K562 (cell line): ENCODE measurements at regions not wholly inside any gene's neighbourhood (a gene's known extent, or its start where the extent isn't known, plus 50 kb on each side); places are given as distances from the start of the nearest gene placed in this dataset.

Source experiments
- CEBPZ ChIP-seq: fragments of 150-350 bp; IDR thresholded peaks from 2 replicates; pipeline ENCODE4 v1.6.1; 2014; ENCODE audit warnings: low read depth, mild to moderate bottlenecking, low read length, borderline replicate concordance
- TCFL5 ChIP-seq: fragments of 250-450 bp; sonication (Bioruptor Pico); conservative IDR thresholded peaks from 2 replicates; pipeline ENCODE4 v1.6.1; 2021; ENCODE audit warnings: mild to moderate bottlenecking, moderate library complexity, matching md5 sums
- ZBTB12 ChIP-seq: fragments of 250-450 bp; sonication (Bioruptor Pico); IDR thresholded peaks from 2 replicates; pipeline ENCODE4 v1.4.0; 2020
- ZNF395 ChIP-seq: fragments of 200-800 bp; sonication (Bioruptor generic); IDR thresholded peaks from 2 replicates; pipeline ENCODE4 v1.6.1; 2017; ENCODE audit warnings: missing genetic modification characterization, missing compliant biosample characterization

GRCh38 chr9:113787871-113788270, 88.2 kb upstream of the ZNF618 start (continued):
- TF ChIP-seq CEBPZ: no peak
- TF ChIP-seq TCFL5 (CRISPR knock-in tag): no peak
- no peak for TF ChIP-seq ZNF395 (CRISPR knock-in tag)
- TF ChIP-seq ZBTB12: no peak
